Neural cell (in vitro differentiated cells): ENCODE measurements at regions not wholly inside any gene's neighbourhood (a gene's known extent, or its start where the extent isn't known, plus 50 kb on each side); places are given as distances from the start of the nearest gene placed in this dataset.

Experiments
- EP300 ChIP-seq: fragments of 450-650 bp; conservative IDR thresholded peaks from 2 replicates; pipeline ENCODE4 v1.6.1; 2014; ENCODE audit warnings: antibody characterized with exemption, mild to moderate bottlenecking, moderate library complexity; ENCODE audit not compliant: poor library complexity, severe bottlenecking
- EZH2 ChIP-seq: fragments of 200-600, 300-800 bp; shearing (Covaris generic), sonication (generic); IDR thresholded peaks from 2 replicates; pipeline ENCODE4 v1.6.1; 2014; ENCODE audit warnings: antibody characterized with exemption, low read length, borderline replicate concordance, mild to moderate bottlenecking; ENCODE audit not compliant: insufficient read depth, poor library complexity, severe bottlenecking
- MXI1 ChIP-seq: fragments of 450-650 bp; conservative IDR thresholded peaks from 2 replicates; pipeline ENCODE4 v1.6.1; 2014; ENCODE audit warnings: antibody characterized with exemption, mild to moderate bottlenecking; ENCODE audit not compliant: poor library complexity, severe bottlenecking
- POLR2AphosphoS5 ChIP-seq: IDR thresholded peaks from 2 replicates; pipeline ENCODE4 v1.6.1; 2012
- RAD21 ChIP-seq: fragments of 450-650 bp; conservative IDR thresholded peaks from 2 replicates; pipeline ENCODE4 v1.6.1; 2014; ENCODE audit warnings: antibody characterized with exemption, mild to moderate bottlenecking, moderate library complexity
- SMC3 ChIP-seq: fragments of 450-650 bp; conservative IDR thresholded peaks from 2 replicates; pipeline ENCODE4 v1.6.1; 2014; ENCODE audit warnings: antibody characterized with exemption, mild to moderate bottlenecking, moderate library complexity; ENCODE audit not compliant: poor library complexity
- TAF1 ChIP-seq: IDR thresholded peaks from 2 replicates; pipeline ENCODE4 v1.6.1; 2012; ENCODE audit warnings: low read depth
- TF ChIP-seq, protein P1 (sequence below): fragments of 450-650 bp; IDR thresholded peaks from 2 replicates; pipeline ENCODE4 v1.5.1; 2014; ENCODE audit warnings: antibody characterized with exemption, mild to moderate bottlenecking, moderate library complexity; ENCODE audit not compliant: poor library complexity, severe bottlenecking
- TF ChIP-seq, protein P2 (sequence below): IDR thresholded peaks from 2 replicates; pipeline ENCODE4 v1.6.1; 2012; ENCODE audit warnings: borderline replicate concordance

GRCh38 chr9:103942651-103943050 lies 151.5 kb upstream of the SMC2 start:
- TF ChIP-seq MXI1: no peak
- TF ChIP-seq EZH2: no peak
- TF ChIP-seq, protein P1, sequence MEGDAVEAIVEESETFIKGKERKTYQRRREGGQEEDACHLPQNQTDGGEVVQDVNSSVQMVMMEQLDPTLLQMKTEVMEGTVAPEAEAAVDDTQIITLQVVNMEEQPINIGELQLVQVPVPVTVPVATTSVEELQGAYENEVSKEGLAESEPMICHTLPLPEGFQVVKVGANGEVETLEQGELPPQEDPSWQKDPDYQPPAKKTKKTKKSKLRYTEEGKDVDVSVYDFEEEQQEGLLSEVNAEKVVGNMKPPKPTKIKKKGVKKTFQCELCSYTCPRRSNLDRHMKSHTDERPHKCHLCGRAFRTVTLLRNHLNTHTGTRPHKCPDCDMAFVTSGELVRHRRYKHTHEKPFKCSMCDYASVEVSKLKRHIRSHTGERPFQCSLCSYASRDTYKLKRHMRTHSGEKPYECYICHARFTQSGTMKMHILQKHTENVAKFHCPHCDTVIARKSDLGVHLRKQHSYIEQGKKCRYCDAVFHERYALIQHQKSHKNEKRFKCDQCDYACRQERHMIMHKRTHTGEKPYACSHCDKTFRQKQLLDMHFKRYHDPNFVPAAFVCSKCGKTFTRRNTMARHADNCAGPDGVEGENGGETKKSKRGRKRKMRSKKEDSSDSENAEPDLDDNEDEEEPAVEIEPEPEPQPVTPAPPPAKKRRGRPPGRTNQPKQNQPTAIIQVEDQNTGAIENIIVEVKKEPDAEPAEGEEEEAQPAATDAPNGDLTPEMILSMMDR: no peak
- TF ChIP-seq EP300: no peak
- TF ChIP-seq, protein P2, sequence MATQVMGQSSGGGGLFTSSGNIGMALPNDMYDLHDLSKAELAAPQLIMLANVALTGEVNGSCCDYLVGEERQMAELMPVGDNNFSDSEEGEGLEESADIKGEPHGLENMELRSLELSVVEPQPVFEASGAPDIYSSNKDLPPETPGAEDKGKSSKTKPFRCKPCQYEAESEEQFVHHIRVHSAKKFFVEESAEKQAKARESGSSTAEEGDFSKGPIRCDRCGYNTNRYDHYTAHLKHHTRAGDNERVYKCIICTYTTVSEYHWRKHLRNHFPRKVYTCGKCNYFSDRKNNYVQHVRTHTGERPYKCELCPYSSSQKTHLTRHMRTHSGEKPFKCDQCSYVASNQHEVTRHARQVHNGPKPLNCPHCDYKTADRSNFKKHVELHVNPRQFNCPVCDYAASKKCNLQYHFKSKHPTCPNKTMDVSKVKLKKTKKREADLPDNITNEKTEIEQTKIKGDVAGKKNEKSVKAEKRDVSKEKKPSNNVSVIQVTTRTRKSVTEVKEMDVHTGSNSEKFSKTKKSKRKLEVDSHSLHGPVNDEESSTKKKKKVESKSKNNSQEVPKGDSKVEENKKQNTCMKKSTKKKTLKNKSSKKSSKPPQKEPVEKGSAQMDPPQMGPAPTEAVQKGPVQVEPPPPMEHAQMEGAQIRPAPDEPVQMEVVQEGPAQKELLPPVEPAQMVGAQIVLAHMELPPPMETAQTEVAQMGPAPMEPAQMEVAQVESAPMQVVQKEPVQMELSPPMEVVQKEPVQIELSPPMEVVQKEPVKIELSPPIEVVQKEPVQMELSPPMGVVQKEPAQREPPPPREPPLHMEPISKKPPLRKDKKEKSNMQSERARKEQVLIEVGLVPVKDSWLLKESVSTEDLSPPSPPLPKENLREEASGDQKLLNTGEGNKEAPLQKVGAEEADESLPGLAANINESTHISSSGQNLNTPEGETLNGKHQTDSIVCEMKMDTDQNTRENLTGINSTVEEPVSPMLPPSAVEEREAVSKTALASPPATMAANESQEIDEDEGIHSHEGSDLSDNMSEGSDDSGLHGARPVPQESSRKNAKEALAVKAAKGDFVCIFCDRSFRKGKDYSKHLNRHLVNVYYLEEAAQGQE: no peak
- TF ChIP-seq POLR2AphosphoS5: no peak
- no peak for TF ChIP-seq TAF1
- TF ChIP-seq SMC3: no peak
- no peak for TF ChIP-seq RAD21
